ENCODE measurements at regions not wholly inside any gene's neighbourhood (a gene's known extent, or its start where the extent isn't known, plus 50 kb on each side); places are given as distances from the start of the nearest gene placed in this dataset.

GRCh38 chr2:221283896-221284545, 288.1 kb downstream of the EPHA4 start:
- H3K4me3 ChIP-seq = no peak overlapping the region
- H3K27ac ChIP-seq = no peak overlapping the region
- H3K36me3 ChIP-seq = no peaks in the 10 kb centered on the region
- H3K27me3 ChIP-seq = no peaks in the 10 kb centered on the region
- DNase-seq (ENCODE audit: low read depth in 1 of 2, low spot score in 1 of 2) = no peak
- TF ChIP-seq, protein P1, sequence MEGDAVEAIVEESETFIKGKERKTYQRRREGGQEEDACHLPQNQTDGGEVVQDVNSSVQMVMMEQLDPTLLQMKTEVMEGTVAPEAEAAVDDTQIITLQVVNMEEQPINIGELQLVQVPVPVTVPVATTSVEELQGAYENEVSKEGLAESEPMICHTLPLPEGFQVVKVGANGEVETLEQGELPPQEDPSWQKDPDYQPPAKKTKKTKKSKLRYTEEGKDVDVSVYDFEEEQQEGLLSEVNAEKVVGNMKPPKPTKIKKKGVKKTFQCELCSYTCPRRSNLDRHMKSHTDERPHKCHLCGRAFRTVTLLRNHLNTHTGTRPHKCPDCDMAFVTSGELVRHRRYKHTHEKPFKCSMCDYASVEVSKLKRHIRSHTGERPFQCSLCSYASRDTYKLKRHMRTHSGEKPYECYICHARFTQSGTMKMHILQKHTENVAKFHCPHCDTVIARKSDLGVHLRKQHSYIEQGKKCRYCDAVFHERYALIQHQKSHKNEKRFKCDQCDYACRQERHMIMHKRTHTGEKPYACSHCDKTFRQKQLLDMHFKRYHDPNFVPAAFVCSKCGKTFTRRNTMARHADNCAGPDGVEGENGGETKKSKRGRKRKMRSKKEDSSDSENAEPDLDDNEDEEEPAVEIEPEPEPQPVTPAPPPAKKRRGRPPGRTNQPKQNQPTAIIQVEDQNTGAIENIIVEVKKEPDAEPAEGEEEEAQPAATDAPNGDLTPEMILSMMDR (IDR thresholded peaks at IDR 0.05; ENCODE audit: low read depth, low read length) = no peak
- H3K9me3 ChIP-seq (ENCODE audit: low read depth) = no peaks in the 10 kb centered on the region
- peaks cover 6% of the 10 kb centered on the region for H3K4me1 ChIP-seq (ENCODE audit: low read depth)

DNA sequence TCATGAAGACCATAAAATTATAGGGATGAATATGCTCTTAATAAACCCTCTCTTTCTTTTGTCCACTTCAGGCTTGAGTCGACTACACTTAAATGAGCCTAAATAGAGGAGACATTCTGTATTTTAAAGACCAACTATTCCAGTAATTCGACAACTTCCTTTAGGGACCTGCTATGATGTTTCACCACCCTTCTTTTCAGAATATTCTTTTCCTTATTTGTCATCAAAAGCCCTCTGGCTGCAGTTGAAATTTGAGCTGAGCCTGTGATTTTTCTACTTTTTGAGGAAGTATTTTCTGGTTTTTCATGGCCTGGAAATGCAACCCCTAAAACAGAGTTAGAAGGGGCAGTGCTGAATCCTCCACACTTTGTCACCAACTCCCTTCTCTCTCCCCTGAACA, 287.0 kb downstream of the EPHA4 start:
- no peaks in the 10 kb centered on the region for H3K27me3 ChIP-seq
- H3K36me3 ChIP-seq = no peaks in the 10 kb centered on the region
- no peak overlapping the region for H3K27ac ChIP-seq
- no peak for DNase-seq (ENCODE audit: low read depth in 1 of 2, low spot score in 1 of 2)
- peaks cover 6% of the 10 kb centered on the region for H3K4me1 ChIP-seq (ENCODE audit: low read depth)
- no peak overlapping the region for H3K4me3 ChIP-seq
- H3K9me3 ChIP-seq (ENCODE audit: low read depth) = no peaks in the 10 kb centered on the region
- TF ChIP-seq, protein P1 (IDR thresholded peaks at IDR 0.05; ENCODE audit: low read depth, low read length) = no peak

DNA sequence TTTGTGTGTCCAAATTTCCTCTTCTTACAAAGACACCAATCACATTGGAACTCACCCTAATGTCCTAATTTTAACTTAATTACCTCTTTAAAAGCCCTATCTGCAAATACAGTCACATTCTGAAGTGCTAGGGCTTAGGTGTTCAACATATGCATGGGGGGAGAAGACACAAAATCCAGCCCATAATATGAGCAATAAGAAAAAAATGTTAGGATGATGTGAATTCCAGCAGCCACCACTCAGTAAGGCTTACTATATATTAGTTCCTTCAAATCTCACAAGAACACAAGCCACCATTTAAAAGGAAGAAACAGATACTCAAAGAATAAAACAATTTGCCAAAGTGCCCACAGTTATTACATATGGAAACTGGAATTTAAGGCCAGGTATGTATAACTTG, 285.7 kb downstream of the EPHA4 start:
- H3K36me3 ChIP-seq = no peaks in the 10 kb centered on the region
- H3K27me3 ChIP-seq = no peaks in the 10 kb centered on the region
- TF ChIP-seq, protein P1 (IDR thresholded peaks at IDR 0.05; ENCODE audit: low read depth, low read length) = no peak
- no peak overlapping the region for H3K4me3 ChIP-seq
- no peaks in the 10 kb centered on the region for H3K9me3 ChIP-seq (ENCODE audit: low read depth)
- no peak overlapping the region for H3K27ac ChIP-seq
- H3K4me1 ChIP-seq (ENCODE audit: low read depth) = peaks cover 8% of the 10 kb centered on the region
- DNase-seq (ENCODE audit: low read depth in 1 of 2, low spot score in 1 of 2) = no peak

- Histone ChIP-seq H3K36me3 (no peaks in the 10 kb centered on the region), H3K4me3 (no peak overlapping the region), H3K27me3 (no peaks in the 10 kb centered on the region), H3K4me1 (ENCODE audit: low read depth) (peaks cover 11% of the 10 kb centered on the region), H3K27ac (no peak overlapping the region), H3K9me3 (ENCODE audit: low read depth) (no peaks in the 10 kb centered on the region)
- no peak for DNase-seq (ENCODE audit: low read depth in 1 of 2, low spot score in 1 of 2)
- TF ChIP-seq, protein P1 (IDR thresholded peaks at IDR 0.05; ENCODE audit: low read depth, low read length) = no peak
Observed at GRCh38 chr2:221289389-221289788, 282.7 kb downstream of the EPHA4 start.

- Histone ChIP-seq H3K9me3 (ENCODE audit: low read depth) (no peaks in the 10 kb centered on the region), H3K4me3 (no peak overlapping the region), H3K36me3 (no peaks in the 10 kb centered on the region), H3K27me3 (no peaks in the 10 kb centered on the region), H3K4me1 (ENCODE audit: low read depth) (peaks cover 13% of the 10 kb centered on the region), H3K27ac (no peak overlapping the region)
- no peak for DNase-seq (ENCODE audit: low read depth in 1 of 2, low spot score in 1 of 2)
- TF ChIP-seq, protein P1 (IDR thresholded peaks at IDR 0.05; ENCODE audit: low read depth, low read length) = no peak
Observed at GRCh38 chr2:221289846-221290245, 282.3 kb downstream of the EPHA4 start.

Data from cardiac muscle cell (in vitro differentiated cells and primary cell).